Umbilical cord (tissue), 1 donor: ENCODE measurements at regions not wholly inside any gene's neighbourhood (a gene's known extent, or its start where the extent isn't known, plus 50 kb on each side); places are given as distances from the start of the nearest gene placed in this dataset.

Experiments
- DNase-seq: peaks from one replicate; pipeline ENCODE4 v3.0.0-alpha.2; 2015; ENCODE audit warnings: low spot score

GRCh38 chr14:96931751-96932150 is 134.6 kb downstream of the VRK1 start:
- DNase-seq = no peak

- no peak for DNase-seq
Observed at GRCh38 chr14:96934638-96935330, 137.6 kb downstream of the VRK1 start.

- no peak for DNase-seq
Observed at GRCh38 chr14:96938946-96939345, 141.8 kb downstream of the VRK1 start.

- no peak for DNase-seq
Observed at GRCh38 chr14:96940009-96940408, 142.8 kb downstream of the VRK1 start.

- no peak for DNase-seq
Observed at GRCh38 chr14:96944297-96944696, 147.1 kb downstream of the VRK1 start.

GRCh38 chr14:96945721-96946120 is 148.5 kb downstream of the VRK1 start:
- no peak for DNase-seq

- DNase-seq = no peak
Observed at GRCh38 chr14:96949594-96949993, 152.4 kb downstream of the VRK1 start.

- DNase-seq = no peak
Observed at GRCh38 chr14:96951511-96951910, 154.3 kb downstream of the VRK1 start.

- no peak for DNase-seq
Observed at GRCh38 chr14:96953087-96953874, 156.1 kb downstream of the VRK1 start.

- no peak for DNase-seq
Observed at GRCh38 chr14:96953875-96954185, 156.6 kb downstream of the VRK1 start.

- DNase-seq = no peak
Observed at GRCh38 chr14:96956464-96957239, 159.5 kb downstream of the VRK1 start.

- DNase-seq = no peak
Observed at GRCh38 chr14:96958057-96958456, 160.9 kb downstream of the VRK1 start.

- no peak for DNase-seq
Observed at GRCh38 chr14:96959992-96960391, 162.8 kb downstream of the VRK1 start.

GRCh38 chr14:96960598-96961116 is 163.5 kb downstream of the VRK1 start:
- no peak for DNase-seq

GRCh38 chr14:96961895-96962294 is 164.7 kb downstream of the VRK1 start:
- no peak for DNase-seq

- DNase-seq = peak; percentile 18
Observed at GRCh38 chr14:96962337-96962736, 165.2 kb downstream of the VRK1 start.

- DNase-seq = no peak
Observed at GRCh38 chr14:96964726-96965415, 167.7 kb downstream of the VRK1 start.

- no peak for DNase-seq
Observed at GRCh38 chr14:96965885-96966595, 168.9 kb downstream of the VRK1 start.

GRCh38 chr14:96975116-96975515 is 177.9 kb downstream of the VRK1 start:
- no peak for DNase-seq

GRCh38 chr14:96978525-96979272 is 181.5 kb downstream of the VRK1 start:
- no peak for DNase-seq
